GM21576 (cell line): ENCODE measurements at regions not wholly inside any gene's neighbourhood (a gene's known extent, or its start where the extent isn't known, plus 50 kb on each side); places are given as distances from the start of the nearest gene placed in this dataset.

ENCODE experiments used
- ATAC-seq: cut with Tn5 transposase; IDR thresholded peaks from one replicate; pipeline ENCODE4 v1.9.1; 2021; ENCODE audit warnings: mild to moderate bottlenecking, moderate library complexity; ENCODE audit not compliant: unreplicated experiment

DNA sequence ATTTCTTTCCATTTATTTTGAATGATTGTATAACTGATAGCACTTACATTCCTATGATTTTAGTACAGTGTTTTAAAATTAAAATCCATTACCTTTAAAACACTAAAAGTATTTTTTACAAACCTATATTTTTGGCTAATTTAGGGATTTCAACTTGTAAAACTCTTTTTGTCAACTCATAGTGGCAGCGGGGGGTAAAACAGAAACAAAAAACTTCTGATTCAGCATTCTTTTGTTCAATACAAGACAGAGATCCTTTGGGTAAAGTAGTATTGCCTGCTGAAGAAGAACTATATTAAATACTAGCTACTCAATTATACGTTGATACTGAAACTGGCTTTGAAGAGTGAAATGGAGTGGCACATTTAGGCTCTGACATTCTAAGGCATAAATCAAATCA lies 437.4 kb upstream of the CDH19 start:
- no peak for ATAC-seq

DNA sequence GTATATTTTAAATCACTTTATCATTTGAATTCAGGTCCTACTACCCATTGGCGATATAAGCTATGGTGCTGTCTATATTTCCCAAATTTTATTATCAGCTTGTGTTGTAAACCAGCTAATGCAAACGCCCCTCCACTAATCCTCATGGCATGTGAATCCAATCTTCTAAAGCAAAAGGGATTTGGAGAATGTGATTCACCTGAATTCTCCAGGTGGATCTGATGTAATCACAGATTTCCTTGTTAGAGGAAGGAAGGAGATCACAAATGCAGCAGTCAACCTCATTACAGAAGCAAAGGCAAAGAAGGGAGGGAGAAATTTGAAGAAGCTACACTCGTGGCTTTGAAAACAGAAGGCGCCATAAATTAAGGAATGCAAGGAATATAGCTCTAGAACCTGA lies 431.1 kb upstream of the CDH19 start:
- ATAC-seq: no peak

DNA sequence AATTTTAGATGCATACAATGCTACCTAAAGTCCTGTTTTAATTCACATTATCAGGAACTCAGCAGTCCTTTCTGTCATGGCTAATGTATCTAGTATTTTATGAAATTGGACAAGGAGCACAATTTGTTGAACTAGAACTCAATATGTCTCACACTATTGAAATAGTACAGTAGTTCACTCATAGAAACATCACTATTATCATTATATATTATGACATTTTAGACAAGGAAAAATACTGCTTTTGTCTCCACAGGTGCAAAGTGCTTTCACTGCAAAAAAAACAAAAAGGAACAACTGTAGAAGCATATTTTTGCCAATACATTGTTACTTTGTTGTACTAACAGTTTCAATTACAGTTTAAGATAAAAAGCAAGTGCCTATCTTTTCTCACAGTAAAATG lies 419.2 kb upstream of the CDH19 start:
- no peak for ATAC-seq

DNA sequence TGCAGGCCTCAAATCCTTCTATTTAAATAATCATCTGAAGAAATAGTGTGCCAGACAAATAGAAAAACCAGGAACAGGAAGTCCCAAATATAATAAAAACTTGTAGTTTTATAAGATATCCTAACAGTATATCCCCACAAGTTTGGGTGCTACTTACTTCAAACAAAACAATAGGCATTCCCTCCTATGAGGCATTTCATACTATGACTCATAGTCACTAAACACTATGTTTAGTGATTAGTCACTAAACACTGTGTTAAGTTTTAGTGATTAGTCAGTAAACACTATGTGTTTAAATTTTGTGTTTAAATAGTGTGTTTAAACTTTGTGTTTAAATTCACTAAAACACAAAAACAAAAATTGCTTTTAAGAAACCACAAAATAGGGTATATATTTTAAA lies 407.0 kb upstream of the CDH19 start:
- no peak for ATAC-seq

DNA sequence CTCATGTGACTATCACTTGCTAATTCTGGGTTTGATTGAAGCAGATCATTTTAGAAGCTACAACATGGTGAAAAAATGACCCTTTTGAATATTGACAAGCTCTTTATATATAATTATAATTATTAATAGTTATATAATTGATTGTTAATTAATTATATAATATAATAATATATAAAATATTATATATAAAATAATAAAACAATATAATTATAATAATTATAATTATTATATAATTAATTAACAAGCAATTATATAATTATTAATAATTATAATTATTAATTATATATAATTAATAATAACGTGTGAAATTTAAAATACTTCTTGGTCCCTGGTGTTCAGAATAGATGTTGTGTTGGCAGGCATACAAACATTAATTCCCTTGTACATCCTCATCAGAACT lies 404.1 kb upstream of the CDH19 start:
- no peak for ATAC-seq

DNA sequence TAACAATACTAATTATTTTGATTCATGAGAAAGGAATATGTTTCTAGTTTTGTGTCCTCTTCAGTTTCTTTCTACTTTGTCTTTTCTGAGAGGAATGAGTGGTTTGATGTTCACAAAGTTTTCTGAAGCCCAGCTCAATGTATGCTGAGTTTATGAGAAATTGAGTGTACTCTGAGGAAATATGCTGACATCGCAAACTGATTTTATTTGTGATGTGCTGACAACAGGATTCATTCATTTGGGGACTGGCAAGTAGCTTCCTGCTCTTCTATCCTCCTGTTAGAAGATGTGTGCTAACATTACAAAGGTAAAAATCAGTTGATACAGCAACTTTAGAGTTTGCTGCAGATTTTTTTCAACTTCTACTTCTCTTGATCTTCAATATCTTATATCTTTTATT lies 403.2 kb upstream of the CDH19 start:
- no peak for ATAC-seq

DNA sequence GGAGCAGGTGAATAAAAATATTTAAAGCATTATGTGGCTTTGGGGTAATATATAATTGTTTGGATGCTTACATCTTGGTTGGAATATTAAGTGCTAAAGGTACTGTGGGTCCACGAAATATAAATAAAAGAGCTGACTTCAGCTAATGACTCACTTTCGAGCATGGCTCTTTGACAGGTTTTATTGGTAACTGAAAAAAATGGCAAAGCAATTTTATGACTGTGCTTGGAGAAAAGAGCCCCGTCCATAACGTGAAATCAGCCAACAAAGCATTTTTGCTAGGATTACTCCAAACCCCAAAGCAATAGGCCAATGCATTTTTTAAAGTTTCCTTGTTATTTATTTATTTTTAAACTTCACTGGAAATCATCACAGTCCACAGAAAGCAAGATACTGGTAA lies 397.2 kb upstream of the CDH19 start:
- ATAC-seq: no peak

DNA sequence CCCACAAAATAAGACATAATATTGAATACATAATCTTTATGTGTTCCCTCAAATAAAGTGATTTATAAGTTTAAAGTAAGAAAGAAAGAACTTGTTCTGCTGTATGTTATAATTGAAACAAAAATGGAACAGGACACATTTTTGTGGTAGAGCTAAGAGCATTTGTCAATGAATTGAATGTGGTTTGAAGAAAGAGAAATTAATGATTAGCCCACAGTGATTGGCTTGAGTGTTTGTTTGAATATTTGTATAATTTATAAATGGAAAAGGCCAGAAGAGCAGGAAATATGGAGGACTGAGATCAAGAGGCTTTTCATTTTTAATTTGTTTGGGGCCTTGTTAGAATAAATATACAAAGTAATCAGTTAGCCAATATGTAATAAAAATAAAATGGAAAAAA lies 395.1 kb upstream of the CDH19 start:
- no peak for ATAC-seq

DNA sequence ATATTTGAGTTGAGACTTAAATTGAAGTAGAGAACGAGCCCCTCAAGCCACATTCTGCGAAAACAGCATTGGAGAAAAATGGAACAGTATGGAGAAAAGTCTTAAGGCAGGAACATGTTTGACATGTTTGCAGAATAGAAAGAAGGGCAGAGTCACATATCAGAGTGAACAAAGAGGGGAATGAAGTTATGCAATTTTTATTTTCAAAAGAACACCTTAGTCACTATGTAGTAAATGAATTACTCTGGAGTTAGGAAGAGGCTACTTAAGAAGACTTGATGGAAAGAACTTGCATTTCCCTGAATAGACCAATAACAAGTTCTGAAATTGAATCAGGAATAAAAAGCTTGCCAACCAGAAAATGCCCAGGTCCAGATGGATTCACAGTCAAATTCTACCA lies 391.4 kb upstream of the CDH19 start:
- no peak for ATAC-seq

DNA sequence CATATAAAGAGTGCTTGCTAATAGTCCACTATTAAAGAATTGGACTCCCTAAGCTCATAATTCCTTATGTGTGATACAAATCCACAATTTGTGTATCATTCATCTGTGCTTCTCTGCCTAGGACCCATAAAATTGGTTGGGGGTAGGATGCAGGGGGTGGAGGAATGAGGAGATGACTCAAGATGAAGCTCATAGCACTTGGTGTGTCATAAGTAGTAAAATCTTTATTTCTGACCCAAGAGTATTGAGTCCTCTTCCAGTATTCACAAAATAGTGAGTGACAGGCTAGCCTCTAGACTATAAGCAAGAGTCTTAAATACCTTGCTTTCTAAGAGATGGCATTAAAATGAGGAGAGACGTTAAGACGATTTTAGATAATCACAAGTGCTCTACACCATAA lies 390.9 kb upstream of the CDH19 start:
- ATAC-seq: no peak

DNA sequence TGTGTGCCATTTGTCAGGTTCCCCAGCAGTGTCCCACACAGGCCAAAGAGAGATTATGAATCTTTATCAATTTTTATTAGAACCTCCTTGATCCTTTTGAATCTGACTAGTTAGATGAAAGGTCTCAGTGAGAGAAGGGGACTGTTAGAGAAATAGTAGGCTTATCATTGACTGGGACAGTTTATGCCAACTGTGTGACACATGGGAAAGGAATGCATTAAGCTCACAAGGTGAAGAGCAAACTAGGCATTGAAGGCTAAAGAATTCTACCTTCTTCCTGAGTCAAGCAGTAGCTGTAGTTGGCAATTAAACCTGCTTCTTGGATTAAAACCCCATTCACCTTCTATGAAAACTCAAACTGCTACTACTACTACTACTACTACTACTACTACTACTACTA lies 389.6 kb upstream of the CDH19 start:
- no peak for ATAC-seq

DNA sequence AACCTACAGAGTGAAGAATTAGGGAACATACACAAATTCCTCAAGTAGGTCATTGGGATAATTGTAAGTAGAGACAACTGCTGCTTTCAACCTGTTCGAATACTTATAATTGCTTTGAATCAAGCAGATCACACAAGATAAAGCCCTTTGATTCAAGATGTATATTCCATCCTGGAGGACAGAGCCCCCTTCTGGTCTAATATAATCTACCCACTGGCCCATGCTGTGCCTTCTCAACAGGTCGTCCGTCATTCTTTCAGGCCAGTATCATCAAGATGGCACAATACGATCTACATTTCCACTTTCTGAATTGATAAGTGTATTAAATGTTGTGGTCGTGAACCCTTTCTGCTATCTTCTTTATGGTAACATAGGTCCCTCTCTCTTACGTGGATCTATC lies 387.0 kb upstream of the CDH19 start:
- no peak for ATAC-seq

DNA sequence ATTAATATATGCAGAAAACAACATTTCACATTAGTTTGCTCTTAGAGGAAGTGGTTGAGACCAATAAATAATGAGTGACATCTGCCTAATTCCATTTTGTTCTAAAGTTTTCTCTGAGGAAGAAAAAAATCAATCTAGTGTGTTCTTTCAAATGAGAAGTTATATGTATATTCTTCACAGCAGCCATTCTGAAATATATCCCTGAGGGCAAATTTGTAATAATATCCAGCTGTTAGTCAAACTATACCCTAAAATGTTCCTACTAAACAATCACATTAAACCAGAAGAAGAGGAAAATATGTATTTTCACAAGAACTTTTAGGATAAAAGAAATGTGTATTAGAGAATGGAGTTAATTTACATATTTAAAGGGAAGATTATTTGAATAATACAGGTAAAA lies 375.1 kb upstream of the CDH19 start:
- ATAC-seq: no peak

DNA sequence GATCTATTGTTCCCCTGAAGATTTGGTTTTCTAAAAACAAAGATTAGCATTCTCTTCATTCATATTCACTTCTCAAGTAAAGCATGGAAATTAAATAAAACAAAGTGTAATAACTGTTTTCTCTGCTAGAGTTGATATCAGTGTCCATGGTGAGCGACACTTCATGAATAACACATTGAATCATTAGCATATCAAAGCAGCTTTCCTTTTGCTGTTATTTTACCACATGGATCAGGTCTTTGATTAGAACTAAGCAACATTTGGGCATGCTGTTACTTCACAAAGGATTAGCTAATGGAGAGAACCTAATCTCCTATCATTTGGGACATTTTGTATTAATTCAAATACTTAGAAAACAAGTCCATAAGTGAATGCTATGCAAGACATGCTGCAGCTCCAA lies 368.8 kb upstream of the CDH19 start:
- ATAC-seq: no peak

DNA sequence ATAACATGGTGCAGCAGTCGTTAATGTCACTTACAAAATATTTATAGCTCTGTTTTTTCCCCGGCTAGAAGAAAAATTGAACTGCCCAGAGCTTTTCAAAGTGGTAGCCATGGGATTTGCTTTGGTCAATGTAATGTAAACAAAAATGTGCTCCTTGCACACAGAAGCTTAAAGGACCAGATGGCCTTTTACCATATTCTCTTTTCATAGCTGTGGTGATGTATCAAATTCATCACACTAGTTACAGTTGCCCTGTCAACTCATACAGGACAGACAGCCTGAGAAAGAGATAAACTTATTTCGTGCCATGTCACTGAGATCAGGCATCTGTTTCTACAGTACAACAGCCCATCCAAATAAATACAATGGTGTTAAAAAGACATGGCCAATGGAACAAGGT lies 368.1 kb upstream of the CDH19 start:
- ATAC-seq: no peak

DNA sequence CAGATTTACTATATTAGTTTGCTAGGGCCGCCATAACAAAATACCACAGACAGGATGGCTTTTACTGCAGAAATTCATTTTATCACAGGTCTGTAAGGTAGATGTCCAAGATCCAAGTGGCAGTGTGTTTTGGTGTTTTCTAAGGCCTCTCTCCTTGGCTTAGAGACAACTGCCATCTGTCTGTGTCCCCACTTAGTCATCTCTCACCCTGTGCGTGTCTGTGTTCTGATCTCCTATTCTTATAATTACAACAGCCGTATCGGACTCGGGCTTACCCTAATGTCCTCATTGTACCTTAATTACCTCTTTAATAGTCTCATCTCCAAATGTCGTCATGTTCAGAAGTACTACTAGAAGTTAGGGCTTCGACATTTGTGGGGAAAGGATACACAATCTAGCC lies 362.3 kb upstream of the CDH19 start:
- ATAC-seq: no peak

DNA sequence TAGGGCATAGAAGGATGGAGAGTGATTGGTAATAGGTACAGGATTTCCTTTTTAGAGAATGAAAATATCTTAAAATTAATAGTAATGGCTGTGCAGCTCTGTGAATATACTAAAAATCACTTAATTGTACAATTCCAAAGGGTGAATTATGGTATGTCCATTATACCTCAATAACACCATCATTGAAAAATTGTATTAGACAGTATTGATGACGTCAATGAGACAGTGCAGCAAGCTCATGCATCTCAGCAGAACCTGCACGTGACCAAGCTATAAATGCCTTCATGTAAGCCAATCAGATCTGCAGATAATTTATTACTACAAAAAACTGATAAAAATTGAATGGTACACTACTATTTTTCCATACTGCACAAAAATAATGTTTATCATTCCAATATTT lies 354.4 kb upstream of the CDH19 start:
- no peak for ATAC-seq

DNA sequence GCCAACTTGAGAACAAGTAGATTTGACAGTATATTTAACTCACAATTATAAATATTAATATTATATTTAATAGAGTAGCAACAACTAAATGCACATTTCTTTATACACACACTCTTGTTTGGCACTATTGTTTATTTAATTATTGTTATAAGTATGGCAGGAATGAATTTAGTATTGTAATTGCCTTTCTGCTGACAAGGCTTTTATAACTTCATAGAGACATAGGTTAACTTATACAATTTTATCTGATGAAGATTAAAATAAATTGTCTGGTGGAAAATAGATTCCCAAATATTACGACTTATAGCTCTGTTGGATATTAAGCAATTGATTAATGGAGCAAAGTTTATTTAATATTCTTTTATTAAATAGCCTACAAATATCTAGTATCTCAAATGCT lies 347.9 kb upstream of the CDH19 start:
- no peak for ATAC-seq

DNA sequence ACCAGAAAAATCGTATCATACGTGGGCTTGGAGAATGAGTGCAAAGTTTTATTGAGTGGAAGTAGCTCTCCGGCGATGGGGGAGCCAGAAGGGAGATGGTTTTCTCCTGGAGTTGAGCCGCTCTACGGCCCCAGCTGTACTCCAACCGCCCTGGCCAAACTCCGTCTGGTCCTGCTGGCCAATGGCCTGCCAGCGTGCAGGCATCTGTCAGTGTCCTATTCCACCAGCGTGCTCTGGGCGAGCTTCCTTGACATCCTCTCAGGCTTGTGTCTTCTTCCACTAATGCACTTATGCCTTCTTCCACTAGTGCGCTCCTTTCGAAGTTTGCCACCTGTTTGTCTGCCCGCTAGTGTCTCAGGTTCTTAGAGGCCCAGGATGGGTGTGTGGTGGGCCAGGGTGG lies 345.5 kb upstream of the CDH19 start:
- ATAC-seq: no peak

DNA sequence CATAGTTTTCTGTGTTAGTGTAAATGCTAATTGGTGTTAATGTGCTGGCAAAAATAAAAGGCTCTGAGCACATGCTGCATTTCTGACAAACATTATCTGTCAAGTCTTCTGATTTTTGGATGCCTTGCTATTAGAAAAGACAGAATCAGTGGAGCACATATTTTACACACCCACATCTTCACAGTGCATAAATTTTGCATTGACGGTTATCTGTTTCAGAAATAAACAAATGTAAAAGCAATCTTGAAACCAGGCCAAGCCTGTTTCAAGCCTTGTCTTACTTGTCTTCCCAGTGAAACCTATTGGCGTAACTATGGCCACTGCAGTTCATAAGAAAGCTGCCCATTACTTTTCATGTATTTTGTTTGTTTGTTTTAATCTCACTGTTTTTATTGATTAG lies 333.7 kb upstream of the CDH19 start:
- ATAC-seq: no peak

DNA sequence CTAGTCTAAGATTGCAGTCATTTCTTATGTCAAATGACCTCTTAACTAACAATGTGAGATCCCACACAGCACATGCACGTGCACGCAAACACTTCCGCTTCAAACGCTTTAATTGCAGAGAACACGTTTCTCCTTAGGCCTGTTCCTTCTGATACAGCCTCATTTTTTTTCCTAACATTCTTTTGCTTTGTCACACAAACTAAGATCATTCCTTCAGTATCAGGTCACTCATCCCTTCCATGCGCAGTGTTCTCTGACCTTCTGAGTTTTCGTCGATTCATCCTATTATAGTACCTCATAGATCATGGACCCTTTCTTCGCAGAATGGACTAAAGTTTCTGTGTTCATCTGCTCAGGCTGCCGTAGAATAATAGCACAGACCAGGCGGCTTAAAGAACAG lies 327.1 kb upstream of the CDH19 start:
- ATAC-seq: no peak

DNA sequence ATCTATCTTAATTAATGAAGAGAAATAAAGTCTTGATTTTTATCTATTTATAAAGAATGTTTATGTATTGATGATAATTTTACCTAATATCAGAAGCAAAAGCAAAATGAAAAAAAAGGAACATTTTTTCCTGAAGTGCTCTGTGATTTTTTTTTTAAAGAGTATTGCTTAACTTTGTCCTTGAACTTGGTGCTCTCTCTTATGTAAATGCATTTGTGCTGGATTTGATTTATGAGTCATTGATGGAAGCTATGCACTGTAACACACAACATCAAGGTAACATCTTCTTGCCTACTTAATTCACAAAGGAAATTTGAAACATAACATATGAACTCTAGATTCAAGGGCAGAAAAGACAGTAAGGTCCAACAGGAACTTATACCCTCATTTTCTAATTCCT lies 312.9 kb upstream of the CDH19 start:
- ATAC-seq: no peak

DNA sequence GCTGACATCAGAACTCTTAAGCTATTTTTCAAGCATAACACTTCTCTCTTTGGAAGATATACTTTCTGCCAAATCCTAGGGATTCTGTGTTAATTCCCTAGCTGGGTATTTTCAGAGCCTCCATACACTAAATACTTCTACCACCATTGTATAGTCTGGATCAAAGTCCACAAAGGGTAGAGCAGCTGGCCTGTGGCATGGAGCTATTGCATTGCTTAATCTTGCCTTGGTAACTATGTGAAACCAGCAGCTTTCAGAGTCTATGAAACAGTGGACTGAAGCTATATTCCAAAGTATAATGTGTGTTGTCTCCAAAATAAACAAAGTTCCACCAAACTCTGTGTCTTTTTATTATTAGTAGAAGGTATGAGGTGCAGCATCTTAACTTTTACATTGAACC lies 296.9 kb upstream of the CDH19 start:
- no peak for ATAC-seq

DNA sequence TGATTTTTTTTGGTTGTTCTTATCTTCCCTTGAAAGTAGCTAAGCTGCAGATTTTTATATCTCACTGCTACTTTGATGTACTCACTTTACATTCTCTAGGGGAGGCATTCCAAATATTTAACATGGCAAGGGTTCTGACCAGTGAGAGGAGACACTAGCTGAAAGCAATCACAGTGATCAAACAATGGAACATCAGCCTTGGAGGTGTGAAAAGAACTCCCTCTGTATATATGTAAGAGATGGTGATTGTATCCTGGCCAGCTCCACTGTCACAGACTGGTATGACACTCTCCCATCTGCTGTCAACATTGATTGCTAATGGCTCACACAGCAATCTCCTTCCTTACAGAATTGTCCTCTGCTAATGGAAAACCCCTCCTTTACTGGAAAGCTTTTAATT lies 291.7 kb upstream of the CDH19 start:
- no peak for ATAC-seq
